IPS-11a (cell line): ENCODE measurements at regions not wholly inside any gene's neighbourhood (a gene's known extent, or its start where the extent isn't known, plus 50 kb on each side); places are given as distances from the start of the nearest gene placed in this dataset.
"Not testable (repeated sequence)": the region's sequence is repeated elsewhere in the genome, so short reads cannot be mapped to it uniquely, and the experiment has no call there.

Experiments used
- H3K4me3 ChIP-seq: one replicate; pipeline ENCODE4 v1.5.1; 2013; ENCODE audit warnings: low read depth, low read length, control low read depth

- H3K4me3 ChIP-seq: no peak overlapping the region
Measured at GRCh38 chr4:58871509-58871908, 1761.3 kb upstream of the IGFBP7 start.

- no peak overlapping the region for H3K4me3 ChIP-seq
Measured at GRCh38 chr4:58849026-58849425, 1738.8 kb upstream of the IGFBP7 start.

- no peak overlapping the region for H3K4me3 ChIP-seq
Measured at GRCh38 chr4:58843455-58843854, 1733.3 kb upstream of the IGFBP7 start.

- no peak overlapping the region for H3K4me3 ChIP-seq
Measured at GRCh38 chr4:58833126-58833525, 1722.9 kb upstream of the IGFBP7 start.

- H3K4me3 ChIP-seq: no peak overlapping the region
Measured at GRCh38 chr4:58825278-58825677, 1715.1 kb upstream of the IGFBP7 start.

- not testable (repeated sequence) for H3K4me3 ChIP-seq
Measured at GRCh38 chr4:58818560-58818959, 1708.4 kb upstream of the IGFBP7 start.

GRCh38 chr4:58809948-58810347, 1699.8 kb upstream of the IGFBP7 start:
- no peak overlapping the region for H3K4me3 ChIP-seq

GRCh38 chr4:58809366-58809765, 1699.2 kb upstream of the IGFBP7 start:
- H3K4me3 ChIP-seq: no peak overlapping the region

GRCh38 chr4:58808817-58809216, 1698.6 kb upstream of the IGFBP7 start:
- no peak overlapping the region for H3K4me3 ChIP-seq

- no peak overlapping the region for H3K4me3 ChIP-seq
Measured at GRCh38 chr4:58807843-58808615, 1697.8 kb upstream of the IGFBP7 start.

GRCh38 chr4:58776627-58777026, 1666.4 kb upstream of the IGFBP7 start:
- no peak overlapping the region for H3K4me3 ChIP-seq

- no peak overlapping the region for H3K4me3 ChIP-seq
Measured at GRCh38 chr4:58767598-58767997, 1657.4 kb upstream of the IGFBP7 start.

- H3K4me3 ChIP-seq: no peak overlapping the region
Measured at GRCh38 chr4:58766763-58767162, 1656.6 kb upstream of the IGFBP7 start.

- H3K4me3 ChIP-seq: no peak overlapping the region
Measured at GRCh38 chr4:58761563-58761962, 1651.4 kb upstream of the IGFBP7 start.

- no peak overlapping the region for H3K4me3 ChIP-seq
Measured at GRCh38 chr4:58760737-58761136, 1650.6 kb upstream of the IGFBP7 start.

GRCh38 chr4:58760100-58760499, 1649.9 kb upstream of the IGFBP7 start:
- H3K4me3 ChIP-seq: no peak overlapping the region

GRCh38 chr4:58749206-58749605, 1639.0 kb upstream of the IGFBP7 start:
- no peak overlapping the region for H3K4me3 ChIP-seq

- H3K4me3 ChIP-seq: no peak overlapping the region
Measured at GRCh38 chr4:58740897-58741296, 1630.7 kb upstream of the IGFBP7 start.

- no peak overlapping the region for H3K4me3 ChIP-seq
Measured at GRCh38 chr4:58739275-58739674, 1629.1 kb upstream of the IGFBP7 start.

GRCh38 chr4:58738375-58738774, 1628.2 kb upstream of the IGFBP7 start:
- H3K4me3 ChIP-seq: no peak overlapping the region

GRCh38 chr4:58734030-58734674, 1624.0 kb upstream of the IGFBP7 start:
- no peak overlapping the region for H3K4me3 ChIP-seq

- H3K4me3 ChIP-seq: no peak overlapping the region
Measured at GRCh38 chr4:58732973-58733372, 1622.8 kb upstream of the IGFBP7 start.

- no peak overlapping the region for H3K4me3 ChIP-seq
Measured at GRCh38 chr4:58723954-58724353, 1613.8 kb upstream of the IGFBP7 start.
